Lower leg skin (tissue), 3 donors: ENCODE measurements at regions not wholly inside any gene's neighbourhood (a gene's known extent, or its start where the extent isn't known, plus 50 kb on each side); places are given as distances from the start of the nearest gene placed in this dataset.

Experiments
- CTCF ChIP-seq, 3 donors: fragments of 450-650 bp; IDR thresholded peaks; one replicate each; pipeline ENCODE4 v1.5.1; 2016; ENCODE audit warnings: antibody characterized with exemption in 3 of 3, mild to moderate bottlenecking in 3 of 3, moderate library complexity in 2 of 3
- POLR2A ChIP-seq, 2 donors: fragments of 450-650 bp; IDR thresholded peaks; one replicate each; pipeline ENCODE4 v1.6.1; 2016 to 2017; ENCODE audit warnings: antibody characterized with exemption in 2 of 2, mild to moderate bottlenecking in 1 of 2, moderate library complexity in 1 of 2

DNA sequence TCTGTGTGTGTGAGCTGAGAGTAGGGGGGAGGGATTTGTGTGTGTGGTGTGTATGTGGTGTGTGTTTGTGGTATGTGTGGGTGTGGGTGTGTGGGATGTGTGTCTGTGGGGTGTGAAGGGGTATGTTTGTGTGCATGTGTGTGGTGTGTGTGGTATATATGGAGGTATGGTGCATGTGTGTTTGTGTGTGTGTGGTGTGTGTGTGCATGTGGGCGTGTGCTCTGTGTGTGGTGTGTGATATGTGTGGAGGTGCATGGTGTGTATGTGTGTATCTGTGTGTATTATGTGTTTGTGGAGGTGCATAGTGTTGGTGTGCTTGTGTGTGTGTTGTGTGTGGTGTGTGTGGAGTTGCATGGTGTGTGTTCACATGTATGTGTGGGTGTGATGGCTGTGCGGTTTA is 106.0 kb downstream of the CMPK2 start:
- no peak for TF ChIP-seq CTCF (IDR thresholded peaks at IDR 0.05)
- TF ChIP-seq POLR2A (IDR thresholded peaks at IDR 0.05), result no peak
